ENCODE measurements at regions not wholly inside any gene's neighbourhood (a gene's known extent, or its start where the extent isn't known, plus 50 kb on each side); places are given as distances from the start of the nearest gene placed in this dataset.

- TF ChIP-seq CTCF (IDR thresholded peaks at IDR 0.05) (no peak), ZFX (IDR thresholded peaks at IDR 0.05; ENCODE audit: borderline replicate concordance) (no peak)
Observed at GRCh38 chr12:125688223-125688622, 623.0 kb downstream of the AACS start.

GRCh38 chr12:125688881-125689280 is 623.6 kb downstream of the AACS start:
- no peak for TF ChIP-seq CTCF (IDR thresholded peaks at IDR 0.05)
- no peak for TF ChIP-seq ZFX (IDR thresholded peaks at IDR 0.05; ENCODE audit: borderline replicate concordance)
- H3K27ac ChIP-seq, result no peak overlapping the region

More at GRCh38 chr12:125688223-125688622, 623.0 kb downstream of the AACS start:
- no peak overlapping the region for H3K27ac ChIP-seq

GRCh38 chr12:125689576-125690410 is 624.6 kb downstream of the AACS start:
- H3K27ac ChIP-seq, result no peak overlapping the region
- TF ChIP-seq ZFX (IDR thresholded peaks at IDR 0.05; ENCODE audit: borderline replicate concordance) (no peak), CTCF (IDR thresholded peaks at IDR 0.05) (no peak)

- no peak for TF ChIP-seq CTCF (IDR thresholded peaks at IDR 0.05)
- TF ChIP-seq ZFX (IDR thresholded peaks at IDR 0.05; ENCODE audit: borderline replicate concordance), result no peak
- H3K27ac ChIP-seq, result no peak overlapping the region
Observed at GRCh38 chr12:125690841-125691240, 625.6 kb downstream of the AACS start.

- no peak for TF ChIP-seq CTCF (IDR thresholded peaks at IDR 0.05)
- TF ChIP-seq ZFX (IDR thresholded peaks at IDR 0.05; ENCODE audit: borderline replicate concordance), result no peak
- H3K27ac ChIP-seq, result no peak overlapping the region
Observed at GRCh38 chr12:125696054-125696453, 630.8 kb downstream of the AACS start.

- no peak overlapping the region for H3K27ac ChIP-seq
- TF ChIP-seq ZFX (IDR thresholded peaks at IDR 0.05; ENCODE audit: borderline replicate concordance) (no peak), CTCF (IDR thresholded peaks at IDR 0.05) (no peak)
Observed at GRCh38 chr12:125704803-125705202, 639.6 kb downstream of the AACS start.

GRCh38 chr12:125720961-125721360 is 655.7 kb downstream of the AACS start:
- TF ChIP-seq CTCF (IDR thresholded peaks at IDR 0.05) (no peak), ZFX (IDR thresholded peaks at IDR 0.05; ENCODE audit: borderline replicate concordance) (no peak)
- no peak overlapping the region for H3K27ac ChIP-seq
